ENCODE measurements at regions not wholly inside any gene's neighbourhood (a gene's known extent, or its start where the extent isn't known, plus 50 kb on each side); places are given as distances from the start of the nearest gene placed in this dataset.

DNA sequence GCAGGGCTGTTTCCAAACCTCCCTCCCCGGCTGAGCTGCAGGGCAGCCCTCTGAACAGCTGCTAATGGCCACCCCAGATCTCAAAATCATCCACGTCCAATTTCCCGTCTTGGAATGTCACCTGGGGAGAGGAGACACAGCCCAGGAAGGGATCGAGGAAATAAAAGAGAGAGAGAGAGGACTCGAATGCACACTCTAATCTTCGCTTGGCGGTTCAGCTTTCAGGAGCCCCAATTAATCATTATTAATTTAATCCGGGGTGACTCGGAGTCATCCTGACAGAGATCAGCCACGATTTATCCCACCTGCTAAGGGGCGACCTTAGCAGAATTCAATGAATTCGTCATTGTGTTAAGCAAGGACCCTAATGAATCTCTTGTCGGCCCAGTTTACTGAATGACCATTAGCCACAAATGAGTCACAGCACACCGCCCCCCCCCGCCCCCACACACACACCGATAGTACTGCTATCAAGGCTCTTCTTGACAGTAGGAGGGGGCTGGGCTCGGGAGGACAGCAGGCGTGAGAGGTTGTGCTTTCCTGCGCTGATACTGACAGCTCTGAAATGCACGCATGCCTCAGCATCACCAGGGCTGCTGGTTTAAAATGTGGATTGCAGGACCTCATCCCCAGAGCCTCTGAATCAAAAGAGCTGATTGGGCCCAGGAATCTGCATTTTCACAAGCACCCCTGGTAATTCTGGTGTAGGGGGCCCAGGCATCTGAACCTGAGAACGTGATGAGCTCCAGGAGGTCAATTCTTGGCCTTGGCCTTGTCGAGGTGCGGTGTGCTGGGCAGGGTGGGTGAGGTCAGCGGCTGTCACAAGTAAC lies 190.0 kb upstream of the CIBAR2 start:
- TF ChIP-seq EZH2phosphoT487 (IDR thresholded peaks at IDR 0.05; ENCODE audit: low read depth, severe bottlenecking, unreplicated experiment) (no peak), EZH2 (IDR thresholded peaks at IDR 0.05; ENCODE audit: borderline replicate concordance) (no peak)
- WGBS (ENCODE audit: low lambda C conversion rate, missing lambda C conversion rate) = 50% methylated on average over 23 of the region's 24 CpGs
- Histone ChIP-seq H3K4me2 (peak overlapping the region; percentile 48), H3K36me3 (replicated peaks; ENCODE audit: insufficient read depth, low read depth) (no peaks in the 10 kb centered on the region), H3K79me2 (peaks cover 5% of the 10 kb centered on the region), H2AFZ (no peak overlapping the region), H3K27me3 (no peaks in the 10 kb centered on the region), H3K27ac (peak overlapping the region; percentile 37), H3K9me3 (ENCODE audit: low read depth) (no peaks in the 10 kb centered on the region), H3K9me2 (replicated peaks; ENCODE audit: insufficient read depth) (no peaks in the 10 kb centered on the region), H4K20me1 (ENCODE audit: insufficient read depth, poor library complexity, severe bottlenecking) (no peaks in the 10 kb centered on the region), H3K4me3 (no peak overlapping the region), H3K4me1 (ENCODE audit: insufficient read depth) (peaks cover 37% of the 10 kb centered on the region)
- peak; percentile 66 for DNase-seq (ENCODE audit: low spot score)

DNA sequence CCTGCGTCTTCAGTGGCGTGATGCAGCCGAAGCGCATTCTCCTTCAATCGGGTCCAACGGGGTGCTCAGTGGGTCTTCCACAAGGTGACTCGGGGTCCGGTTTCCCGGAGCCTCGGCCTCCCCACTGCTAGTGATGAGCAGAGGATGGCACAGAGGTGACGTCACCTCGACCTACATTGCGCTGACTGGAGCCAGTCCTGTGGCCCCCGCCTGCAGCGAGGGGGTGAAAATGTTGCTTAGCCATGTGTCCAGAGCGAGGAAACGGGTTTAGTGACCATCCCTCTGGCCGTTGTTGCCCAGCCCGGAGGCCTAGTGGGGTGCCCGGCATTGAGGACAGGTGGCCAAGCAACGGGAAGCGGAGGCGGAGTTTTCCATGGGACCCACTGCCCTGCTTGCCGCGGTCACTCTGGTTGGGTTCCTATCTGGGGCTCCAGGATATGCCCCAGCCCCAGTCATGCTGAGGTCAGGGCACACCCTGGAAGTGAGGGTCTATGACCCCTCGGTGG lies 190.6 kb upstream of the CIBAR2 start:
- peak overlapping the region; percentile 68 for H3K4me2 ChIP-seq
- no peaks in the 10 kb centered on the region for H3K36me3 ChIP-seq (replicated peaks; ENCODE audit: insufficient read depth, low read depth)
- WGBS (ENCODE audit: low lambda C conversion rate, missing lambda C conversion rate) = 68% methylated on average over 26 of the region's 26 CpGs
- no peak overlapping the region for H3K4me3 ChIP-seq
- H3K79me2 ChIP-seq = peaks cover 5% of the 10 kb centered on the region
- no peaks in the 10 kb centered on the region for H3K9me3 ChIP-seq (ENCODE audit: low read depth)
- no peak overlapping the region for H2AFZ ChIP-seq
- no peaks in the 10 kb centered on the region for H3K27me3 ChIP-seq
- no peak overlapping the region for H3K27ac ChIP-seq
- H3K4me1 ChIP-seq (ENCODE audit: insufficient read depth) = peaks cover 44% of the 10 kb centered on the region
- no peaks in the 10 kb centered on the region for H3K9me2 ChIP-seq (replicated peaks; ENCODE audit: insufficient read depth)
- no peak for TF ChIP-seq EZH2 (IDR thresholded peaks at IDR 0.05; ENCODE audit: borderline replicate concordance)
- no peak for TF ChIP-seq EZH2phosphoT487 (IDR thresholded peaks at IDR 0.05; ENCODE audit: low read depth, severe bottlenecking, unreplicated experiment)
- TF ChIP-seq, protein P1, sequence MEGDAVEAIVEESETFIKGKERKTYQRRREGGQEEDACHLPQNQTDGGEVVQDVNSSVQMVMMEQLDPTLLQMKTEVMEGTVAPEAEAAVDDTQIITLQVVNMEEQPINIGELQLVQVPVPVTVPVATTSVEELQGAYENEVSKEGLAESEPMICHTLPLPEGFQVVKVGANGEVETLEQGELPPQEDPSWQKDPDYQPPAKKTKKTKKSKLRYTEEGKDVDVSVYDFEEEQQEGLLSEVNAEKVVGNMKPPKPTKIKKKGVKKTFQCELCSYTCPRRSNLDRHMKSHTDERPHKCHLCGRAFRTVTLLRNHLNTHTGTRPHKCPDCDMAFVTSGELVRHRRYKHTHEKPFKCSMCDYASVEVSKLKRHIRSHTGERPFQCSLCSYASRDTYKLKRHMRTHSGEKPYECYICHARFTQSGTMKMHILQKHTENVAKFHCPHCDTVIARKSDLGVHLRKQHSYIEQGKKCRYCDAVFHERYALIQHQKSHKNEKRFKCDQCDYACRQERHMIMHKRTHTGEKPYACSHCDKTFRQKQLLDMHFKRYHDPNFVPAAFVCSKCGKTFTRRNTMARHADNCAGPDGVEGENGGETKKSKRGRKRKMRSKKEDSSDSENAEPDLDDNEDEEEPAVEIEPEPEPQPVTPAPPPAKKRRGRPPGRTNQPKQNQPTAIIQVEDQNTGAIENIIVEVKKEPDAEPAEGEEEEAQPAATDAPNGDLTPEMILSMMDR (IDR thresholded peaks at IDR 0.05; ENCODE audit: poor library complexity) = no peak
- no peaks in the 10 kb centered on the region for H4K20me1 ChIP-seq (ENCODE audit: insufficient read depth, poor library complexity, severe bottlenecking)
- no peak for DNase-seq (ENCODE audit: low spot score)

DNA sequence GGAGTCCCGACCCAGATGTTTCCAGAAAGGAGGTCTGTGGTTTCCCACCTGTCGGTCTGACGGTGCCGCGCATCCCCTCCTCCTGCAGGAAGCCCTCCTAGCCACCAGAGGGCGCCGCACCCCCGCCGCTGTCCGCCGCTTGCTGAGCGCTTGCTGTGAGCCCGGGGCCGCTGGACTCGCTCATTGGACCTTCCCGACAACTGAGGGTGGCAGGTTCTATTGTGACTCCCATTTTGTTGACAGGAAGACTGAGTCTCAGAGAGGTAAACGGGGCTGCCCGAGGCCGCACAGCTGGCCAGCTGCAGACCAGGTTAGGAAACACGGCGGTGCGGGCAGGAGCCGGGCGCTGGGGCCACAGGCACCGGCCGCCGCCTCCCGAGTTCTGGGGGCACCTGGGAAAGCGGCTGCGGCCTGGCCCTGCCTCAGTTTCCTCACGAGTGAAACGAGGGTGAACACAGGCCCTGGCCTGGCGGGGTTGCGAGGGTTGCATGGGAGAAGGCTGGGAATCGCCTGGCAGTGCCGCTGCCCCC lies 191.1 kb upstream of the CIBAR2 start:
- no peaks in the 10 kb centered on the region for H3K27me3 ChIP-seq
- H3K4me2 ChIP-seq = peak overlapping the region; percentile 68
- no peaks in the 10 kb centered on the region for H4K20me1 ChIP-seq (ENCODE audit: insufficient read depth, poor library complexity, severe bottlenecking)
- no peak overlapping the region for H3K27ac ChIP-seq
- no peaks in the 10 kb centered on the region for H3K9me2 ChIP-seq (replicated peaks; ENCODE audit: insufficient read depth)
- H3K4me1 ChIP-seq (ENCODE audit: insufficient read depth) = peaks cover 49% of the 10 kb centered on the region
- no peaks in the 10 kb centered on the region for H3K9me3 ChIP-seq (ENCODE audit: low read depth)
- no peak overlapping the region for H3K4me3 ChIP-seq
- TF ChIP-seq, protein P1 (IDR thresholded peaks at IDR 0.05; ENCODE audit: poor library complexity) = peak; percentile 73
- no peak for TF ChIP-seq EZH2 (IDR thresholded peaks at IDR 0.05; ENCODE audit: borderline replicate concordance)
- H3K36me3 ChIP-seq (replicated peaks; ENCODE audit: insufficient read depth, low read depth) = no peaks in the 10 kb centered on the region
- no peak overlapping the region for H2AFZ ChIP-seq
- H3K79me2 ChIP-seq = peaks cover 6% of the 10 kb centered on the region
- DNase-seq (ENCODE audit: low spot score) = peak; percentile 78
- 62% methylated on average over 35 of the region's 36 CpGs for WGBS (ENCODE audit: low lambda C conversion rate, missing lambda C conversion rate)

DNA sequence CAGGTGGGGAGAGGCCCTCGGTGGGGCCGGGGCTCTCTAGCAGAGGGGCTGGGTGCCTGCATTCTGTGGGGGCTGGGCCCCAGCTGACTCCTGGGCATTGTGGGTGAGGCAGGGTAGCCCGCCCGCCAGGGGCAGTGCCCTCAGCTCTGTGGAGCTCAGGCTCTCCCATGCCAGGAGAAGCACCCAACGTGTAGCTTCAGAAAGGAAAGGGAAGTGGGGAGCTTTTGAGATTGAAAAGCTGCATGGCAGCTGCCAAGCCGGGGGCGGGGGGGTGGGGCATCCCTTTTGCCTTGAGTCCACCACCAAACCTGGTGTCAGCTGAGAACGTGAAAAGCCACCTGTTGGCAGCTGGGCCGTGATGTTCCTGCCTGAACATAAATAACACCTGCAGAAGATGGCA lies 192.1 kb upstream of the CIBAR2 start:
- H3K4me3 ChIP-seq = no peak overlapping the region
- peaks cover 49% of the 10 kb centered on the region for H3K4me1 ChIP-seq (ENCODE audit: insufficient read depth)
- no peaks in the 10 kb centered on the region for H3K36me3 ChIP-seq (replicated peaks; ENCODE audit: insufficient read depth, low read depth)
- H4K20me1 ChIP-seq (ENCODE audit: insufficient read depth, poor library complexity, severe bottlenecking) = no peaks in the 10 kb centered on the region
- DNase-seq (ENCODE audit: low spot score) = no peak
- H3K9me2 ChIP-seq (replicated peaks; ENCODE audit: insufficient read depth) = no peaks in the 10 kb centered on the region
- TF ChIP-seq EZH2 (IDR thresholded peaks at IDR 0.05; ENCODE audit: borderline replicate concordance) (no peak), EZH2phosphoT487 (IDR thresholded peaks at IDR 0.05; ENCODE audit: low read depth, severe bottlenecking, unreplicated experiment) (no peak)
- TF ChIP-seq, protein P1 (IDR thresholded peaks at IDR 0.05; ENCODE audit: poor library complexity) = no peak
- H3K4me2 ChIP-seq = no peak overlapping the region
- no peaks in the 10 kb centered on the region for H3K9me3 ChIP-seq (ENCODE audit: low read depth)
- H3K79me2 ChIP-seq = peaks cover 9% of the 10 kb centered on the region
- no peak overlapping the region for H2AFZ ChIP-seq
- H3K27me3 ChIP-seq = no peaks in the 10 kb centered on the region
- no peak overlapping the region for H3K27ac ChIP-seq
- WGBS (ENCODE audit: low lambda C conversion rate, missing lambda C conversion rate) = 92% methylated on average over 9 of the region's 9 CpGs

All from hepatocyte (in vitro differentiated cells).